Naive thymus-derived CD8-positive, alpha-beta T cell (primary cell): ENCODE measurements at regions not wholly inside any gene's neighbourhood (a gene's known extent, or its start where the extent isn't known, plus 50 kb on each side); places are given as distances from the start of the nearest gene placed in this dataset.

Experiments used
- ATAC-seq, 2 donors: fragments of 150-1000 bp; cut with Tn5 transposase in 1 of 2; sonication (Bioruptor Pico), chemical (Tn5 transposase) in 1 of 2; 1 replicate in 1 of 2; 2 replicates in 1 of 2; pipeline ENCODE4 v1.10.0; 2021; ENCODE audit warnings: mild to moderate bottlenecking in 2 of 2, moderate library complexity in 2 of 2
- POLR2A ChIA-PET: fragments of 350-600 bp; sonication (Branson Sonifier 250); formaldehyde crosslinking; loops from one replicate; lab custom pipeline; 2021; ENCODE audit warnings: antibody characterized with exemption; lab: Charles Lee
- DNase-seq, 10 donors: peaks; one replicate each; pipeline versions ENCODE4 v3.0.0 to v3.0.0-alpha.2; 2020 to 2022
- H3K27ac Mint-ChIP-seq, 10 donors: one replicate each; pipeline ENCODE4 v1.8.0; 2020 to 2022; ENCODE audit warnings: mild to moderate bottlenecking in 10 of 10, mixed read lengths in 10 of 10, moderate library complexity in 4 of 10, inconsistent platforms in 1 of 10
- H3K27me3 Mint-ChIP-seq, 5 donors: one replicate each; pipeline ENCODE4 v1.8.0; 2021 to 2022; ENCODE audit warnings: mixed read lengths in 5 of 5
- H3K36me3 Mint-ChIP-seq, 3 donors: one replicate each; pipeline ENCODE4 v1.8.0; 2020 to 2022; ENCODE audit warnings: mixed read lengths in 3 of 3, mild to moderate bottlenecking in 2 of 3, inconsistent platforms in 1 of 3
- H3K4me1 Mint-ChIP-seq, 4 donors: one replicate each; pipeline ENCODE4 v1.8.0; 2021 to 2022; ENCODE audit warnings: mixed read lengths in 4 of 4
- H3K4me3 Mint-ChIP-seq, 10 donors: one replicate each; pipeline ENCODE4 v1.8.0; 2020 to 2022; ENCODE audit warnings: mild to moderate bottlenecking in 10 of 10, mixed read lengths in 10 of 10, moderate library complexity in 6 of 10, inconsistent platforms in 1 of 10
- H3K9me3 Mint-ChIP-seq, 9 donors: one replicate each; pipeline ENCODE4 v1.8.0; 2020 to 2022; ENCODE audit warnings: mixed read lengths in 9 of 9, mild to moderate bottlenecking in 3 of 9, inconsistent platforms in 1 of 9, moderate library complexity in 1 of 9

DNA sequence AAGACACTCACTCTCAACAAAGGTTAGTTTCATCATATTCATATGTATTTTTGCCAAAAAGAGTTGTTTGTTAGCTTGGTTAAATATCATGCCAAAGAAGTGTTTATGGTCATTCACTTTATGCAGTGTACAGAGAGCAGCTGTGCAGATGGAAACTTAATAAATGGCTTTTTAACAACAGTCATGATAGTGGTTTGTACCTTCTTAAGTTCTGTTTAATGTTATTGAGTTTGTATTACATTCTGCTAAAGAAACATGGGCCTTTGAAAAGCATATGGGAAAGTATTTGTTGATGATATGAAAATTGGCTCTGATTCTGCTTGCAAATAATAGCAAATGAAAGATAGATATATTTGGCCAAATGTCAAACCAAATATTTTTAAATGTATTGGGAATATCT lies 607.3 kb downstream of the NCAM2 start:
- DNase-seq (no peak), ATAC-seq (no peak)
- Mint-ChIP-seq H3K27ac (no peak overlapping the region), H3K4me3 (no peak overlapping the region), H3K4me1 (no peaks in the 10 kb centered on the region), H3K9me3 (peaks cover 0 to 18% (median 0%) of the 10 kb centered on the region in 9 donors), H3K36me3 (no peaks in the 10 kb centered on the region), H3K27me3 (no peaks in the 10 kb centered on the region)
- POLR2A ChIA-PET = no interaction called here

DNA sequence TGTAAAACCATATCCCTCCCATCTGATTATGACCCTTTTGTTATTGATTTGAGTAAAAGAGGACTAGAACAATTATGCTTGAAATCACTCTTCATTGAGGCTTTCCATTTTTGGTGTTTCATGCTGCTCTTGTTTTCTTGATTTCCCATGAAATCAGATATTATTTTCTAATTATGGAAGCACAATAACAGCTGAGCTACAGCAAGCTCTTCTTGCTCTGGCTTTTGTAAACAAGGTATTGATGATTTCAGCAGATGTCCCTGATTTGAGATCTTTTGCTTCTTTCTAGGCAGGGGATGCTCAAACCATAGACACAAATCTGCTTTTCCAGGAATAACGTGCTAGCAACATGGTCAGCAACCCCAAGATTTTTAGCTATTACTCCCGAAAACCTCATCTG lies 607.8 kb downstream of the NCAM2 start:
- H3K9me3 Mint-ChIP-seq = peaks cover 0 to 18% (median 0%) of the 10 kb centered on the region in 9 donors

DNA sequence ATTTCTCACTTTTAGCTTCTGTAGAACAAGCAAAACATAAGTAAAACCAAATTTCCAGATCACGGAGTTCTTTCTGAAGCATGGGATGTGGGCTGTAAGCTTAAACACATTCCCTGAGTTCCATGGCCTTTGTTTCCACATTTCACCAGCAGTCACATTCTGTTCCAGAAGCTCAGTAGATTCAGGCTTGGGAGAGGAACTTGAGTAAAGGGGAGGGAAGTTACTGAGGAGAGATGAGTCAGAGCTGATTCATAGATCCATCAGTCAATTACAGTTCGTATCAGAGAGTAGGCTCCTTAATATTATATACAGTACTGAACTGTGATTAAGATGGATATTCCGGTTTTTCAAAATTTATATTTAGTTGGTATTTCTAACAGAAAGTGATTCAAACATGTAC lies 614.3 kb downstream of the NCAM2 start:
- H3K4me1 Mint-ChIP-seq = no peaks in the 10 kb centered on the region
- H3K36me3 Mint-ChIP-seq = no peaks in the 10 kb centered on the region
- no peak for ATAC-seq
- H3K9me3 Mint-ChIP-seq = peaks cover 0 to 29% (median 0%) of the 10 kb centered on the region in 9 donors
- H3K27ac Mint-ChIP-seq = no peak overlapping the region
- no peak for DNase-seq
- no peaks in the 10 kb centered on the region for H3K27me3 Mint-ChIP-seq
- POLR2A ChIA-PET = no interaction called here
- no peak overlapping the region for H3K4me3 Mint-ChIP-seq

More for the DNA sequence above, 607.8 kb downstream of the NCAM2 start:
- ATAC-seq = no peak
- no peaks in the 10 kb centered on the region for H3K36me3 Mint-ChIP-seq
- H3K4me1 Mint-ChIP-seq = no peaks in the 10 kb centered on the region
- no peak overlapping the region for H3K27ac Mint-ChIP-seq
- H3K4me3 Mint-ChIP-seq = no peak overlapping the region
- POLR2A ChIA-PET = no interaction called here
- no peaks in the 10 kb centered on the region for H3K27me3 Mint-ChIP-seq
- no peak for DNase-seq

DNA sequence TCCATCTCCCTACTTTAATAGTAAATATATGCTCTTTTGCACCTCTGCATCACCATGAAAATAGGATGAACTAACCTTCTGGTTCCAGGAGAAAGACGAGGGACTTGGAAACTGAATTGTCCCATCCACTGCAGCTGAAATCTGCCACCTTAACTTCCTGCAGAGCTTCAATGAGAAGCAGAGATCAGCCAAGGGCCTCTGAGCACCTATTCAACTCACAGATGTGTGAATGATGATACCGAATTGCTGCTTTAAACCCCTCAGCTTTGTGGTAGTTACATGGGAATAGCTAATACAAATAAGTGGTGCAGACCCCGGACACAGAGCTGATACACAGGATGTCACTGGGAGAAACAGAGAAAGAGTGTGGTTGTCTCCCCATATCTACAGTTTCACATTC lies 616.8 kb downstream of the NCAM2 start:
- Mint-ChIP-seq H3K4me1 (no peaks in the 10 kb centered on the region), H3K36me3 (no peaks in the 10 kb centered on the region), H3K9me3 (peaks cover 0 to 23% (median 0%) of the 10 kb centered on the region in 9 donors)

DNA sequence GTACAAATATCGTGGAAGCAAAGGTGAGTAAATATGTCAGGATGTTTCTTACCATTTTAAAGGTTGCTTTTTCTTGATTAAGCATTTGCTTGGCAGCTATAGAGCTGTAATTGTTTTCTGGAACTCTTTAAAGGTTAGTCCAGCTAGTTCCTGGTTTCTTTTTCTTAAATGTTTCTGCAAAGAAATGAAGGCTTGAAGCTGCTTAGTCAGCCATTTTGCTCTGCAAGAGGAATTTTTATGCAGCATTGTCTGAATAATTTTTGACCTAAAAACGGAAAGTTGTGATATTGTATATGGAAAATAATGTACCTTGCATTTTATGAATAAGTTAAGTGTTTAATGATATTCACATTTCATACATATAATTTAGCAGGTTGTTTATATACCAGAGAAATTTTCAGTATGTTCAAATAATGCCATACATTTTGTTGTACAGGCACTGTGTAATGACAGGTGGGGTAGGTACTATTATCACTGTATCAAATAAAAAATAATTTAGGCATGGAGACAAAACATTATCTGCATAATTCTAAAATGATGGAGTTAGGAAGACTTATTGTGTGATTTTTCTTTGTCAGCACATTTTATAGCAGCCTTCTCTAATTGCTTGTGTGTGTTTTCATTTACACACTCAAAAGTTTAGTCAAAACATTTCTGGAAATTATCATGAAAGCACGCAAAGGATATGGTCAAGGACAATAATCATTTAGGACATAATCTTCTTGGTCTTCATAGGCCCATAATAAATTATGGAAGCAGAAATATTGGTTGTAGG lies 624.4 kb downstream of the NCAM2 start:
- Mint-ChIP-seq H3K4me1 (no peaks in the 10 kb centered on the region), H3K27me3 (no peaks in the 10 kb centered on the region), H3K27ac (no peak overlapping the region), H3K9me3 (peaks cover 0 to 17% (median 0%) of the 10 kb centered on the region in 9 donors), H3K36me3 (no peaks in the 10 kb centered on the region), H3K4me3 (no peak overlapping the region)
- DNase-seq = no peak
- no peak for ATAC-seq
- POLR2A ChIA-PET = no interaction called here

More for the DNA sequence above, 616.8 kb downstream of the NCAM2 start:
- H3K27me3 Mint-ChIP-seq = no peaks in the 10 kb centered on the region
- H3K27ac Mint-ChIP-seq = no peak overlapping the region
- no peak overlapping the region for H3K4me3 Mint-ChIP-seq
- no peak for ATAC-seq
- POLR2A ChIA-PET = no interaction called here
- no peak for DNase-seq

DNA sequence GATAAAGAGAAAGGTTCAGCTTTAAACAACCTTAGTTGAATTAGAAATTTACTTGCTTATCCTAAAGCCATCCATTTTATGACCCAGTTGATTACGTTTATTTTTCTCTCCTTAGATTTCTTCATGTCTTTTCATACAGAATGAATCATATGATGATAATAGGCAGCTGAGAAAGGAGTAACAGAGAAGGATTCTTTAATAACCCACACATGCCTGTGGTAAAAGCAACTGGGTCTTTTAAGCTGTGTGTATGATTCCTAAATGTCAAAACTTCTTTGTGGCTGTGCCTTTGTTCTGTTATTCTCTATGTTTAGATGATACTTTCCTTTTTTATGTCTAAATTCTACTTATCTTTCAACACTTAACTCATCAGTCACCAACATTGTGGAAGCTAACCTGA lies 626.5 kb downstream of the NCAM2 start:
- Mint-ChIP-seq H3K4me1 (no peaks in the 10 kb centered on the region), H3K27me3 (no peaks in the 10 kb centered on the region), H3K27ac (no peak overlapping the region), H3K9me3 (peaks cover 0 to 26% (median 1%) of the 10 kb centered on the region in 9 donors), H3K4me3 (no peak overlapping the region), H3K36me3 (no peaks in the 10 kb centered on the region)
- no peak for DNase-seq
- POLR2A ChIA-PET = no interaction called here
- no peak for ATAC-seq

DNA sequence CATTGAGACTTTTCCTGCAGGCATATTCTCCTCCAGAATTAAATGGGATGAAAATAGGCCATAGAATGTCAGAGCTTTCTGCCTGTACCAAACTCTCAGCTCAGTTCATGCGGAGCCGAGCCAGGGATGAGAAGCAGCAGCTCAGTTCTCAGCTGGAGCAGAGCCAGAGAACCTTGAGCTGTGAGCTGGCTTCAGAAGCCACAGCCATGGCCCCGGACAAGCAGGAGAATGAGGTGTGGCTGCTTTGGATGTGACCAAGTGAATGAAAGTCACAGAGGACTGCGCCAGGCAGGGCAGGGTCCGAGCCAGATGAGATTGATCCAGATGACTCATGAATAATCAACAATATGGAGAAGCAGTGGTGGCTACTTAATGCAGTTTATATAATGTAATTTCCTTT lies 633.8 kb downstream of the NCAM2 start:
- POLR2A ChIA-PET = no interaction called here
- Mint-ChIP-seq H3K4me1 (no peaks in the 10 kb centered on the region), H3K27me3 (no peaks in the 10 kb centered on the region), H3K27ac (no peak overlapping the region), H3K4me3 (no peak overlapping the region), H3K36me3 (no peaks in the 10 kb centered on the region), H3K9me3 (peaks cover 0 to 23% (median 3%) of the 10 kb centered on the region in 9 donors)
- no peak for DNase-seq
- ATAC-seq = no peak

DNA sequence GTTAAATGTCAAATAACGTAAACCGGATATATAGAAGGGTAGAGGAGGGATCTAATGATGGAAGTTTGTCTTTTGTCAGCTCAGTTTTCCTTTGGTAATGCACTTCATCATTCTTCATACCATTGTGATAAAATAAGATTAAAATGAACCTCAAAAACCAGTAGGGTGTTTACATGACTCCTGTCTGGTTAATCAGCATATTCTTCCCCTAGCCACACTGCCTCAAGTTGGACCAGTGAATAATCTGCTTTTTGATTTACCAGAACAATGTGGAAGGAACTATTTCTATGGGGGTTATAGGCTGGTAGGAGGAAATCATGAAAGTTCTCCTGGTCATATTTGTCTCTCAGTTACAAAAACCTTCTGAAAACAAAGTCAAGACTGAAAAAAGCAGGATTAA lies 634.7 kb downstream of the NCAM2 start:
- H3K4me3 Mint-ChIP-seq = no peak overlapping the region
- H3K4me1 Mint-ChIP-seq = no peaks in the 10 kb centered on the region
- POLR2A ChIA-PET = no interaction called here
- ATAC-seq (no peak), DNase-seq (no peak)
- H3K9me3 Mint-ChIP-seq = peaks cover 0 to 28% (median 6%) of the 10 kb centered on the region in 9 donors
- H3K27ac Mint-ChIP-seq = no peak overlapping the region
- no peaks in the 10 kb centered on the region for H3K36me3 Mint-ChIP-seq
- H3K27me3 Mint-ChIP-seq = no peaks in the 10 kb centered on the region

DNA sequence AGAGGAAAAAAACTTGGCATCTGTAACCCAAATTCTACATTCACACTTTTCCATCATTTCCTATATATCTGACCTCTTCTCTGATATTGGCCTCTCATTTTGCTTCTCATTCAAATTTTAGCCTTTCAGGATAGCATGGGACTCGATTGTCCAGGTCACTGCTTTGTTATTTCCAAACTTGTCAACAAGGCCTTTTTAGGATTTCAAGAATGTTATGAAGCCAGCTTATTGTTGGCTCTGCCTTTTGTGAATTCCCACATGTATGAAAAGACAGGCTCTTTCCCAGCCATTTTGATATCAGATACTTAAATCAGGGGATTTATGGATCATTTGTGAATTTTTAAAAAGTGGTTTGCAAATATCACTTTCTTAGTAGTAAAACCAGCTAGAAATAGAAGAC lies 663.5 kb downstream of the NCAM2 start:
- Mint-ChIP-seq H3K36me3 (no peaks in the 10 kb centered on the region), H3K27ac (no peak overlapping the region), H3K4me3 (no peak overlapping the region), H3K9me3 (peaks cover 0 to 23% (median 0%) of the 10 kb centered on the region in 9 donors), H3K27me3 (no peaks in the 10 kb centered on the region), H3K4me1 (no peaks in the 10 kb centered on the region)
- no peak for DNase-seq
- ATAC-seq = no peak
- POLR2A ChIA-PET = no interaction called here

DNA sequence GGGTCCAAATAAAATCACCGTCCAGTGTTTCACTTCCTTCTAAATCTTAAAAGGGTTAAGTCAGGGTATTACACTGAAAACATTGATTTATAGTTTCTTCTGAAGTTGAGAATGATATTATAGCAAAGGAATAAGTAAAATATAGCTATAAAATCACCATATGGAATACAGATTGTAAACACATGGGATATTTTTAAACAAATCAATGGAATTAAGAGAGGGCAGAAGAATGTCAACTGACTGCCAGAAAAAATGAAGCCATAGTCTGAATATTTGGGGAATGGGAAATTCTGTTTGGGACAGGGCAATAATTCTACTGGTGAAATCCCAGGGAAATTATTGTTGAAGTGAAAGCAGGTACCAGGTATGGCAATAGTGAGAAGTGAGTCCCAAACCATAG lies 664.6 kb downstream of the NCAM2 start:
- DNase-seq (no peak), ATAC-seq (no peak)
- H3K27me3 Mint-ChIP-seq = no peaks in the 10 kb centered on the region
- POLR2A ChIA-PET = no interaction called here
- no peaks in the 10 kb centered on the region for H3K36me3 Mint-ChIP-seq
- H3K27ac Mint-ChIP-seq = no peak overlapping the region
- peaks cover 0 to 23% (median 2%) of the 10 kb centered on the region in 9 donors for H3K9me3 Mint-ChIP-seq
- H3K4me3 Mint-ChIP-seq = no peak overlapping the region
- no peaks in the 10 kb centered on the region for H3K4me1 Mint-ChIP-seq

DNA sequence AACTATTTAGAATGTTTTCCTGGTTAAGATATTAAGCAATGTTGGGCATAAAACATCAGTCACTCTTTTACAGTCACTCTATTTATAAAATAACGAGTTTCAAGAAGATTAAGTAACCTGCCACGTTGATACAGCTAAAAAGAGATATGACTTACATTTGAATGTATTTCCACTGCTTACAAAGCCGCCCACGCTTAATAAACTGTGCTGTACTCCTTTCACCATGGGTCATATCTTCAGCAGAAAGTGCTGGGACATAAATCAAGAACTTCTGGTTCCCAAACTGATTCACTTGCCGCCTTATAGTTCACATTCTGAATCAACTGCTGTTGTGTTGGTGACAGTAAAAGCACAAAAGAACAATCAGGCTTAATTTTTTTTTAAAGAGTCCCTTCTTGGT lies 666.7 kb downstream of the NCAM2 start:
- no peaks in the 10 kb centered on the region for H3K27me3 Mint-ChIP-seq
- no peaks in the 10 kb centered on the region for H3K4me1 Mint-ChIP-seq
- H3K9me3 Mint-ChIP-seq = peaks cover 0 to 23% (median 4%) of the 10 kb centered on the region in 9 donors
- ATAC-seq = no peak
- no peak overlapping the region for H3K4me3 Mint-ChIP-seq
- no peak for DNase-seq
- H3K27ac Mint-ChIP-seq = no peak overlapping the region
- no peaks in the 10 kb centered on the region for H3K36me3 Mint-ChIP-seq
- POLR2A ChIA-PET = no interaction called here

DNA sequence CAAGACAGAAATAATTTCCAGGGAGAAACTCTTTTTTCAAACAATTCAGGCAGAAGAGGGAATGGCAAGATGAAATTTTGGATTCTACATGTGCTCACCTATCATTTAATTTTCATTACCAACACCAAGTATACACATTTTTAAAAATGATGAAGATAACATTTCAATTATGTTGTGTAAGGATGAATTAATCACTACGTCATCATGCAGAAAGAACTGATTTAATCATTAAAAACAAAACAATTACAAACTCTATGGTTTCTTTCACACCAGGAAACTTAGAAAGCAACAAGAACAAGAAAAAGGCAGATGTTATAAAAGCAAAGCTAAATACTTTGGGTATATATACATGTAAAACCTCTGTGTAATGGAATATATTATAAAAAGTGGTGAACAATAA lies 668.5 kb downstream of the NCAM2 start:
- Mint-ChIP-seq H3K4me3 (no peak overlapping the region), H3K27me3 (no peaks in the 10 kb centered on the region), H3K4me1 (no peaks in the 10 kb centered on the region), H3K36me3 (no peaks in the 10 kb centered on the region), H3K27ac (no peak overlapping the region), H3K9me3 (peaks cover 0 to 23% (median 5%) of the 10 kb centered on the region in 9 donors)
- ATAC-seq (no peak), DNase-seq (no peak)
- POLR2A ChIA-PET = no interaction called here

DNA sequence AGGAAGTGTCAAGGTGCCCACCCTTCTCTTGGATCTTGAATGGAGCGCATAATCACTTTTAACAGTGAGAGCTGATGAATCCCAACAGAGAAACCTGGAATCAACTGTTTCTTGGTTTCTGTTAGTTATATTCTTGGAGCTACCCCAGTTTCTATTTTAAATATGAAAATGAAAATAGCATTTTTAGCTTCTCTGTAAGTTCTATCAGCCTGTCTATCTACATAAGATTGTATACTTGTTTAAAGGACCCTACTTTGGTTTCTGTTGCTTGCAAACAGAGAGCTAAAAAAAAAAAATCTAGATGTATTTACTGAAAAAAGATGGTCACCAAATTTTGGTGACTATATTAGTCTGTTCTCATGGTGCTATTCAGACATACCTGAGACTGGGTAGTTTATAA lies 670.0 kb downstream of the NCAM2 start:
- POLR2A ChIA-PET = no interaction called here
- H3K9me3 Mint-ChIP-seq = peaks cover 0 to 12% (median 6%) of the 10 kb centered on the region in 9 donors
- DNase-seq (no peak), ATAC-seq (no peak)
- H3K36me3 Mint-ChIP-seq = no peaks in the 10 kb centered on the region
- H3K27me3 Mint-ChIP-seq = no peaks in the 10 kb centered on the region
- H3K27ac Mint-ChIP-seq = no peak overlapping the region
- no peak overlapping the region for H3K4me3 Mint-ChIP-seq
- H3K4me1 Mint-ChIP-seq = no peaks in the 10 kb centered on the region

DNA sequence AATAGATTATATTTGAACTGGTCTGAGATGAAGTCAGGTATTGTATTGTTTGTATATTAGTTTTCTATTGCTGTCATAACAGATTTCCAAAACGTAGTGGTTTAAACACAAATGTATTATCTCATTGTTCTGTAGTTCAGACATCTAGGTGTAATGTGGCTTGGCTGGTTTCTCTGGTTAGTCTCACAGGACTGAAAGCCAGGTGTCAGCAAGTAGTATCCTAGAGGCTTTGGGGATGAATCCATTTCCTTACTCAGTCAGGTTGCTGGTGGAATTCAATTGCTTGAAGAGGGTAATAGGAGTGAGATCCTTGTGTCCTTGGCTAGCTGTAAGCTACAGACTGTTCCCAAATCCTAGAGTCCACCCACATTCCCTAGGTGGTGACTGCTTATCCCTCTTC lies 675.8 kb downstream of the NCAM2 start:
- Mint-ChIP-seq H3K36me3 (no peaks in the 10 kb centered on the region), H3K9me3 (peaks cover 0 to 30% (median 9%) of the 10 kb centered on the region in 9 donors), H3K4me1 (no peaks in the 10 kb centered on the region), H3K27me3 (no peaks in the 10 kb centered on the region), H3K27ac (no peak overlapping the region), H3K4me3 (no peak overlapping the region)
- DNase-seq (no peak), ATAC-seq (no peak)
- POLR2A ChIA-PET = no interaction called here
